Naive thymus-derived CD8-positive, alpha-beta T cell (primary cell): ENCODE measurements at regions not wholly inside any gene's neighbourhood (a gene's known extent, or its start where the extent isn't known, plus 50 kb on each side); places are given as distances from the start of the nearest gene placed in this dataset.

Experiments
- ATAC-seq, 2 donors: fragments of 150-1000 bp; cut with Tn5 transposase in 1 of 2; sonication (Bioruptor Pico), chemical (Tn5 transposase) in 1 of 2; 1 replicate in 1 of 2; 2 replicates in 1 of 2; pipeline ENCODE4 v1.10.0; 2021; ENCODE audit warnings: mild to moderate bottlenecking in 2 of 2, moderate library complexity in 2 of 2
- POLR2A ChIA-PET: fragments of 350-600 bp; sonication (Branson Sonifier 250); formaldehyde crosslinking; loops from one replicate; lab custom pipeline; 2021; ENCODE audit warnings: antibody characterized with exemption; lab: Charles Lee
- DNase-seq, 10 donors: peaks; one replicate each; pipeline versions ENCODE4 v3.0.0 to v3.0.0-alpha.2; 2020 to 2022
- H3K27ac Mint-ChIP-seq, 10 donors: one replicate each; pipeline ENCODE4 v1.8.0; 2020 to 2022; ENCODE audit warnings: mild to moderate bottlenecking in 10 of 10, mixed read lengths in 10 of 10, moderate library complexity in 4 of 10, inconsistent platforms in 1 of 10
- H3K27me3 Mint-ChIP-seq, 5 donors: one replicate each; pipeline ENCODE4 v1.8.0; 2021 to 2022; ENCODE audit warnings: mixed read lengths in 5 of 5
- H3K36me3 Mint-ChIP-seq, 3 donors: one replicate each; pipeline ENCODE4 v1.8.0; 2020 to 2022; ENCODE audit warnings: mixed read lengths in 3 of 3, mild to moderate bottlenecking in 2 of 3, inconsistent platforms in 1 of 3
- H3K4me1 Mint-ChIP-seq, 4 donors: one replicate each; pipeline ENCODE4 v1.8.0; 2021 to 2022; ENCODE audit warnings: mixed read lengths in 4 of 4
- H3K4me3 Mint-ChIP-seq, 10 donors: one replicate each; pipeline ENCODE4 v1.8.0; 2020 to 2022; ENCODE audit warnings: mild to moderate bottlenecking in 10 of 10, mixed read lengths in 10 of 10, moderate library complexity in 6 of 10, inconsistent platforms in 1 of 10
- H3K9me3 Mint-ChIP-seq, 9 donors: one replicate each; pipeline ENCODE4 v1.8.0; 2020 to 2022; ENCODE audit warnings: mixed read lengths in 9 of 9, mild to moderate bottlenecking in 3 of 9, inconsistent platforms in 1 of 9, moderate library complexity in 1 of 9

DNA sequence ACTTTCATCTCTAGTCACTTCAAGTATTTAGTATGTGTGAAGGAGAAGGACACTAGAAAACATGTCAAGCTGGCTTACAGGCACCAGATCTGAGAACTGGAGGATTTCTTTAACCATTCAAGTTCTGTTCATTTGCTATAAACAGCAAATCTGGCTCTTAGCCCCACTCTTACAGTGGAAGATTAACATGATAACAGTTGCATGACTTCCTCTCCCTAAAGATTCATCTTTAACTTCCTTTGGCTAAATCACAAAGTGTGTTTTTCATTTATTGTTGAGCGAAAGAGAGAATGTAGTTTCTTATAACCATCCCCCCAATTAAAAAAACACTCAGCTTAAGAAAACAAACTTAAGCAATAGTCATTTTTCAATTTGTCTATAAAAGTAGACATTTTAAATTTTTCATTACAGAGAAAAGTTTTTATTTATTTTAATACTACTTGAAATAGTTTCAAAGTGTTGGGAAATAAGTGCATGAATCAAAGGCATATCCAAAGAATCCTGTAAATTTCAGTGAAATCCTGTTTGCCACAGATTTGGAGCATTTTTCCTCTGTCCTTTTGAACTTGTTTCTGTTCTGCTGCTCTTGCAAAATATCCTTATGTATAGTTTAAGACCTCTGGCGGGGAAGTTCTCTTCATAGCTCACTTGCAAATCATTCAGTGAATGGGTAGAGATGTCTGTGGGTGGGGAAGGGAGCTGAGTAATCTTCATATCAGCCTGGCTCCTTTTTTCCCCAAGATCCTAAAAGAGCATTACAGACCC is 241.0 kb upstream of the RBBP8 start:
- Mint-ChIP-seq H3K9me3 (peaks cover 0 to 2% (median 0%) of the 10 kb centered on the region in 9 donors), H3K27ac (no peak overlapping the region), H3K27me3 (peaks cover 0 to 12% (median 3%) of the 10 kb centered on the region in 5 donors), H3K4me3 (no peak overlapping the region), H3K4me1 (no peaks in the 10 kb centered on the region), H3K36me3 (no peaks in the 10 kb centered on the region)
- DNase-seq (no peak), ATAC-seq (no peak)
- POLR2A ChIA-PET = no interaction called here

DNA sequence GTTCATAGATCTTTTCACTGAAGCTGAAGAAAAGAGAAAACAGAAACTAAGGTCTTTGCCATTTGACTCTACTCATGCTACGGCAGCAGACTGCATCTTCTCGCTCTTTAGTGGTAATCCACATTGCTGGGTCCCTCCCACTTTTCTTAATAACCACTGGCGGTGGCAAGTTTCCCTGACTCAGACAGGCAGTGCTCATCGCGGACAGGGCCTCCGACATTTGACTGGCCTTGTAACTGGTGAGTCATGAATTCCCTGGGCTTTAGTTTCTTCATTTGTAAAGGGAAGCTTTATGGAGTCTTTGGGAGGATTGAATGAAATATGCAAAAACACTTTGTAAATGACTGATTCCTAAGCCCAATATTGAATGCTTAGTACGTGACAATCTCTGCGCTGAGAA is 238.2 kb upstream of the RBBP8 start:
- no peaks in the 10 kb centered on the region for H3K4me1 Mint-ChIP-seq
- ATAC-seq (no peak), DNase-seq (no peak)
- peaks cover 0 to 2% (median 0%) of the 10 kb centered on the region in 9 donors for H3K9me3 Mint-ChIP-seq
- POLR2A ChIA-PET = no interaction called here
- H3K27me3 Mint-ChIP-seq = peaks cover 5 to 13% (median 6%) of the 10 kb centered on the region in 5 donors
- H3K4me3 Mint-ChIP-seq = no peak overlapping the region
- no peaks in the 10 kb centered on the region for H3K36me3 Mint-ChIP-seq
- no peak overlapping the region for H3K27ac Mint-ChIP-seq

GRCh38 chr18:22695674-22696073 is 237.5 kb upstream of the RBBP8 start:
- ATAC-seq (no peak), DNase-seq (no peak)
- peaks cover 0 to 3% (median 0%) of the 10 kb centered on the region in 9 donors for H3K9me3 Mint-ChIP-seq
- peaks cover 7 to 15% (median 8%) of the 10 kb centered on the region in 5 donors for H3K27me3 Mint-ChIP-seq
- no peaks in the 10 kb centered on the region for H3K36me3 Mint-ChIP-seq
- no peaks in the 10 kb centered on the region for H3K4me1 Mint-ChIP-seq
- POLR2A ChIA-PET = no interaction called here
- no peak overlapping the region for H3K4me3 Mint-ChIP-seq
- H3K27ac Mint-ChIP-seq = no peak overlapping the region

- H3K9me3 Mint-ChIP-seq = peaks cover 0 to 3% (median 0%) of the 10 kb centered on the region in 9 donors
- no peak overlapping the region for H3K4me3 Mint-ChIP-seq
- peak overlapping the region in 1 of 10 donors; percentile 41 for H3K27ac Mint-ChIP-seq
- H3K27me3 Mint-ChIP-seq = peaks cover 8 to 21% (median 10%) of the 10 kb centered on the region in 5 donors
- POLR2A ChIA-PET = no interaction called here
- no peaks in the 10 kb centered on the region for H3K36me3 Mint-ChIP-seq
- no peak for ATAC-seq
- DNase-seq = no peak
- no peaks in the 10 kb centered on the region for H3K4me1 Mint-ChIP-seq
Measured at GRCh38 chr18:22697561-22697960, 235.6 kb upstream of the RBBP8 start.

DNA sequence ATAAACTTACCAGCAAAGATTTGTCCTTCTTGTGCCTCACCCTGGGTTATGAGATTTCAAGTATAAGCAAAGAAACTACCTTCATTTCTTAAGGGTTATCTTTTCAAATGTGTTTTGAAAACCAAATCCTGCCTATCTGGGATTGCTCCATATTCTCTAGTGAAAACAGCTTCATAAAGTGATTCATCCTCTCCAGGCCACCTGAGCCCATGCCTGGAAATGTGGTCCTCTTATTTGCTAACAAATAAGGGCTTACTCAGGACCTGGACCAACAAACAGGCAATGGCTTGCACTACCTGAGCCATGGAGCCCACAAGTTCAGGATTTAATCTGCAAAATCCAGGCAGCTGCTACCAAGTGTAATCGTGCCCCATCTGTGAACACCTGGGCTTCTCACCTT is 234.4 kb upstream of the RBBP8 start:
- POLR2A ChIA-PET = no interaction called here
- ATAC-seq (no peak), DNase-seq (no peak)
- Mint-ChIP-seq H3K9me3 (peaks cover 0 to 3% (median 0%) of the 10 kb centered on the region in 9 donors), H3K27ac (no peak overlapping the region), H3K27me3 (peaks cover 8 to 24% (median 15%) of the 10 kb centered on the region in 5 donors), H3K4me3 (no peak overlapping the region), H3K36me3 (no peaks in the 10 kb centered on the region), H3K4me1 (no peaks in the 10 kb centered on the region)

DNA sequence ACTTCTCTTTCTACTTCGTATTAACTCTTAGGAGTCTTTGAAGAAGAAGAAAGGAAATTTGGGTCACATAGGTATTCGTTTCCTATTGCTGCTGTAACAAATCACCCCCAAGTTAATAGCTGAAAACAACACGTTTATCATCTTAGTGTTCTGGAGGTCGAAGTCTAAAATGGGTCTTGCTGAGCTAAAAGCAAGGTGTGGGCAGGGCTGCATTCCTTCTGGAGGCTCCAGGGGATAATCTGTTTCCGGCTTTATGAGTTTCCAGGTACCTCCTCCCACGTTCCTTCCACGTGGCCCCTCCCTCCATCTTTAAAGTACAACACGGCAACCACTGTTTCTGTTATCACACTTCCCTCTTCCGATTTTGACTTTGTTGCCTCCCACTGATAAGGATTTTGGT is 233.5 kb upstream of the RBBP8 start:
- POLR2A ChIA-PET = no interaction called here

DNA sequence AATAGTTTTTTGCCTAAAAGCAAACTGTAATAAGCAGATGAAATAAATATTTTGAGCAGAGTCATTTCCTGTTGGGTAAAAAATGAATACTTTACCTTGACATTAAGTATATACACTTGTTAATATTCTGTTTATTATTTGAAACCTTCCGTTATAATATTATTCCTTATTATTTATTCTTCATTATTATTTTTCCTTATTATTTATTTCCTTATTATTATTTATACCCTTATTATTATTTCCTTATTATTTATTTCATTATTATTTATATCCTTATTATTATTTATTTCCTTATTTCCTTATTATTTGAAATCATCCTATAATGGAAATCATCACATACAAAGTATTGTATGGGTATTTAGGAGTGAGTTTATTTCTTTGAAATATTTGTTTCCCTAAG is 232.2 kb upstream of the RBBP8 start:
- Mint-ChIP-seq H3K4me1 (no peaks in the 10 kb centered on the region), H3K9me3 (peaks cover 0 to 3% (median 0%) of the 10 kb centered on the region in 9 donors), H3K27me3 (peaks cover 6 to 26% (median 11%) of the 10 kb centered on the region in 5 donors), H3K36me3 (no peaks in the 10 kb centered on the region), H3K27ac (no peak overlapping the region), H3K4me3 (no peak overlapping the region)
- DNase-seq (no peak), ATAC-seq (no peak)
- POLR2A ChIA-PET = no interaction called here

More for the DNA sequence above, 233.5 kb upstream of the RBBP8 start:
- H3K36me3 Mint-ChIP-seq = no peaks in the 10 kb centered on the region
- no peaks in the 10 kb centered on the region for H3K4me1 Mint-ChIP-seq
- H3K27ac Mint-ChIP-seq = no peak overlapping the region
- DNase-seq (no peak), ATAC-seq (no peak)
- H3K4me3 Mint-ChIP-seq = no peak overlapping the region
- H3K9me3 Mint-ChIP-seq = peaks cover 0 to 3% (median 0%) of the 10 kb centered on the region in 9 donors
- H3K27me3 Mint-ChIP-seq = peaks cover 8 to 26% (median 11%) of the 10 kb centered on the region in 5 donors

- DNase-seq (no peak), ATAC-seq (no peak)
- peaks cover 6 to 24% (median 11%) of the 10 kb centered on the region in 5 donors for H3K27me3 Mint-ChIP-seq
- no peaks in the 10 kb centered on the region for H3K36me3 Mint-ChIP-seq
- no peaks in the 10 kb centered on the region for H3K4me1 Mint-ChIP-seq
- no peak overlapping the region for H3K4me3 Mint-ChIP-seq
- POLR2A ChIA-PET = no interaction called here
- H3K9me3 Mint-ChIP-seq = peaks cover 0 to 3% (median 0%) of the 10 kb centered on the region in 9 donors
- no peak overlapping the region for H3K27ac Mint-ChIP-seq
Measured at GRCh38 chr18:22701326-22701725, 231.8 kb upstream of the RBBP8 start.

- POLR2A ChIA-PET = no interaction called here
- peaks cover 6 to 23% (median 11%) of the 10 kb centered on the region in 5 donors for H3K27me3 Mint-ChIP-seq
- H3K27ac Mint-ChIP-seq = no peak overlapping the region
- peaks cover 0 to 3% (median 0%) of the 10 kb centered on the region in 9 donors for H3K9me3 Mint-ChIP-seq
- H3K4me1 Mint-ChIP-seq = no peaks in the 10 kb centered on the region
- ATAC-seq = no peak
- H3K4me3 Mint-ChIP-seq = no peak overlapping the region
- no peaks in the 10 kb centered on the region for H3K36me3 Mint-ChIP-seq
- no peak for DNase-seq
Measured at GRCh38 chr18:22701795-22702194, 231.3 kb upstream of the RBBP8 start.

GRCh38 chr18:22702806-22703205 is 230.3 kb upstream of the RBBP8 start:
- Mint-ChIP-seq H3K4me3 (no peak overlapping the region), H3K9me3 (peaks cover 0 to 3% (median 0%) of the 10 kb centered on the region in 9 donors), H3K36me3 (no peaks in the 10 kb centered on the region), H3K27me3 (peaks cover 6 to 23% (median 11%) of the 10 kb centered on the region in 5 donors), H3K4me1 (no peaks in the 10 kb centered on the region), H3K27ac (no peak overlapping the region)
- POLR2A ChIA-PET = no interaction called here
- DNase-seq = no peak
- ATAC-seq = no peak

- no peak for ATAC-seq
- H3K4me3 Mint-ChIP-seq = no peak overlapping the region
- H3K9me3 Mint-ChIP-seq = peaks cover 0 to 3% (median 0%) of the 10 kb centered on the region in 9 donors
- no peaks in the 10 kb centered on the region for H3K36me3 Mint-ChIP-seq
- peaks cover 4 to 23% (median 11%) of the 10 kb centered on the region in 5 donors for H3K27me3 Mint-ChIP-seq
- DNase-seq = peak in 3 of 10 donors; percentile 12 to 30 (median 14)
- POLR2A ChIA-PET = no interaction called here
- no peaks in the 10 kb centered on the region for H3K4me1 Mint-ChIP-seq
- no peak overlapping the region for H3K27ac Mint-ChIP-seq
Measured at GRCh38 chr18:22703883-22704585, 229.1 kb upstream of the RBBP8 start.

GRCh38 chr18:22704586-22704918 is 228.6 kb upstream of the RBBP8 start:
- Mint-ChIP-seq H3K4me1 (no peaks in the 10 kb centered on the region), H3K36me3 (no peaks in the 10 kb centered on the region), H3K9me3 (peaks cover 0 to 3% (median 0%) of the 10 kb centered on the region in 9 donors), H3K27ac (no peak overlapping the region), H3K27me3 (peaks cover 4 to 22% (median 11%) of the 10 kb centered on the region in 5 donors), H3K4me3 (no peak overlapping the region)
- POLR2A ChIA-PET = no interaction called here
- ATAC-seq = no peak
- no peak for DNase-seq

DNA sequence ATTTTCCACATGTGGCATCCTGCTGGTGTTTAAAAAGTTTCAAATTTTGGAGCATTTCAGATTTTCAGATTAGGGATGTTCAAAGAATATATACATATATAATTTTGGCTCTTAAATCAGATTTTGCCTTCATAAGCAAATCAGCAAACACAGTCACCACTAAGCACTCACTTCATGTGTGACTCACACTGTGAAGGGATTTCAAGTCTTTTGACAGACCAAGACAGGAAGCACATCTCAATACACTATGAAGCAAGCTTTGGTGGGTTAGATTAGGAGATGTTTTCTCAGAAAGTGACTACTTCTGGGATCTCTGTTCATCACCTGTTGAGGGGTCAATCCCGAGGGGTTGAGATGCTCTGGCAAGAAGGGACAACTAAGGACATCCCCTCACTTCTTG is 227.8 kb upstream of the RBBP8 start:
- Mint-ChIP-seq H3K4me1 (no peaks in the 10 kb centered on the region), H3K9me3 (no peaks in the 10 kb centered on the region), H3K27me3 (peaks cover 0 to 16% (median 8%) of the 10 kb centered on the region in 5 donors), H3K27ac (no peak overlapping the region), H3K36me3 (no peaks in the 10 kb centered on the region), H3K4me3 (no peak overlapping the region)
- DNase-seq = no peak
- ATAC-seq = no peak
- POLR2A ChIA-PET = no interaction called here
